Lung (tissue), 11 donors: ENCODE measurements at regions not wholly inside any gene's neighbourhood (a gene's known extent, or its start where the extent isn't known, plus 50 kb on each side); places are given as distances from the start of the nearest gene placed in this dataset.

ENCODE experiments used
- ATAC-seq: fragments of 200-7000 bp; cut with Tn5 transposase; one replicate; pipeline ENCODE4 v1.9.1; 2020; ENCODE audit warnings: moderate number of reproducible peaks; ENCODE audit not compliant: insufficient read depth, low FRiP score
- DNase-seq, 3 donors: peaks; one replicate each; pipeline ENCODE4 v3.0.0-alpha.2; 2013 to 2017
- H3K27ac ChIP-seq, 2 donors: one replicate each; pipeline ENCODE4 v1.5.1; 2013; ENCODE audit warnings: mild to moderate bottlenecking in 2 of 2, moderate library complexity in 2 of 2, control low read depth in 1 of 2, inconsistent platforms in 1 of 2, low read depth in 1 of 2, low read length in 1 of 2
- H3K27me3 ChIP-seq, 3 donors: one replicate each; pipeline ENCODE4 v1.5.1; 2013; ENCODE audit warnings: low read length in 2 of 3; ENCODE audit not compliant: control insufficient read depth in 3 of 3, insufficient read depth in 3 of 3
- H3K36me3 ChIP-seq, 4 donors: one replicate each; pipeline ENCODE4 v1.5.1; 2013; ENCODE audit warnings: low read length in 4 of 4, mild to moderate bottlenecking in 1 of 4, moderate library complexity in 1 of 4; ENCODE audit not compliant: control insufficient read depth in 4 of 4, insufficient read depth in 4 of 4
- H3K4me1 ChIP-seq, 5 donors: one replicate each; pipeline ENCODE4 v1.5.1; 2013; ENCODE audit warnings: low read length in 5 of 5, mild to moderate bottlenecking in 2 of 5, moderate library complexity in 1 of 5; ENCODE audit not compliant: control insufficient read depth in 5 of 5, insufficient read depth in 5 of 5
- H3K4me3 ChIP-seq: one replicate; pipeline ENCODE4 v1.5.1; 2013; ENCODE audit warnings: mild to moderate bottlenecking, control low read depth, moderate library complexity
- H3K9ac ChIP-seq, 2 donors: one replicate each; pipeline ENCODE4 v1.5.1; 2013; ENCODE audit warnings: low read length in 2 of 2, control low read depth in 1 of 2; ENCODE audit not compliant: insufficient read depth in 1 of 2
- H3K9me3 ChIP-seq, 4 donors: one replicate each; pipeline ENCODE4 v1.5.1; 2013; ENCODE audit warnings: low read length in 3 of 4, mild to moderate bottlenecking in 1 of 4, moderate library complexity in 1 of 4; ENCODE audit not compliant: control insufficient read depth in 4 of 4, insufficient read depth in 3 of 4
- CTCF ChIP-seq: IDR thresholded peaks from 2 replicates; pipeline ENCODE4 v1.5.1; 2012; ENCODE audit warnings: mild to moderate bottlenecking; ENCODE audit errors: control extremely low read depth, extremely low read depth
- WGBS, 2 donors: extraction: QIAGEN DNeasy Blood & Tissue Kit; methylation state at CpG; one replicate each; pipeline ENCODE4 v1.1.7; 2013; 5-methylcytosine and 5-hydroxymethylcytosine counted together
- donor health status: control.
- donor health status: control.
- donor health status: Bipolar disorder and iron deficiency.
- donor health status: healthy.
- donor health status: DM: yes; HTN: yes; CAD: no.

GRCh38 chr1:38777464-38777957, 82.1 kb downstream of the RRAGC start:
- Histone ChIP-seq H3K27ac (no peak overlapping the region), H3K27me3 (peaks cover 0 to 9% (median 0%) of the 10 kb centered on the region in 3 donors), H3K36me3 (no peaks in the 10 kb centered on the region), H3K4me3 (no peak overlapping the region), H3K4me1 (peaks cover 0 to 2% (median 0%) of the 10 kb centered on the region in 5 donors), H3K9ac (no peak overlapping the region), H3K9me3 (no peaks in the 10 kb centered on the region)
- ATAC-seq = no peak
- no peak for DNase-seq
- TF ChIP-seq CTCF = no peak
- WGBS, 2 donors = 67 to 71% methylated on average over 6 of the region's 6 CpGs

DNA sequence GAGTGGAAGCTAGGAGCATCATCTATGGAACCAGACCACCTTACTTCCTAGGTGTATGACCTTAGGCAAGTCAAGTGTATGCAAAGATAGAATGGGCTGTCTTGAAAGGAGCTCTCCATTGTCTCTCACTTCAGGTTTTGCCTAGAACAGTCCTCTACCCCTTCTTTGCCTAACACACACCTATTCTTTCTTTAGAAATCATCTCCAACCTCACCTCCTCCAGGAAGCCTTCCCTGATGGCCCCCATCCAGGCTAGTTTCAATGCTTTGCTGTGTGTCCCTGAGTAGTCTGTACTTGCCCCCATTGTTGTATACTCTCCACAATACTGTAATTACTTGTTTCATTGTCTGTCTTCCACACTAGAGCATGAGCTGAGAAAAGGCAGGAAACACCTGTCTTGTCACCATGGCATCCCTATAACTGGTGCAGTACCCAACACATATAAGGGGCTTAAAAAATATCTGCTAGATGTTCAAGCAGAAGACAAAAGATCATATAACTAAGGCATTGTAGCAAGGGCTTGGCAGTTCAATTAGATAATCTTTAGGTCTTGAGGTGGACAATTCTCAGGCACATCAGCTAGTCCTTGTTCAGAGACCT, 83.0 kb downstream of the RRAGC start:
- no peak overlapping the region for H3K4me3 ChIP-seq
- H3K27ac ChIP-seq = no peak overlapping the region
- no peaks in the 10 kb centered on the region for H3K36me3 ChIP-seq
- H3K9me3 ChIP-seq = no peaks in the 10 kb centered on the region
- no peak overlapping the region for H3K9ac ChIP-seq
- TF ChIP-seq CTCF = no peak
- DNase-seq (no peak), ATAC-seq (no peak)
- peaks cover 0 to under 1% (median 0%) of the 10 kb centered on the region in 5 donors for H3K4me1 ChIP-seq
- H3K27me3 ChIP-seq = peaks cover 0 to 5% (median 0%) of the 10 kb centered on the region in 3 donors

DNA sequence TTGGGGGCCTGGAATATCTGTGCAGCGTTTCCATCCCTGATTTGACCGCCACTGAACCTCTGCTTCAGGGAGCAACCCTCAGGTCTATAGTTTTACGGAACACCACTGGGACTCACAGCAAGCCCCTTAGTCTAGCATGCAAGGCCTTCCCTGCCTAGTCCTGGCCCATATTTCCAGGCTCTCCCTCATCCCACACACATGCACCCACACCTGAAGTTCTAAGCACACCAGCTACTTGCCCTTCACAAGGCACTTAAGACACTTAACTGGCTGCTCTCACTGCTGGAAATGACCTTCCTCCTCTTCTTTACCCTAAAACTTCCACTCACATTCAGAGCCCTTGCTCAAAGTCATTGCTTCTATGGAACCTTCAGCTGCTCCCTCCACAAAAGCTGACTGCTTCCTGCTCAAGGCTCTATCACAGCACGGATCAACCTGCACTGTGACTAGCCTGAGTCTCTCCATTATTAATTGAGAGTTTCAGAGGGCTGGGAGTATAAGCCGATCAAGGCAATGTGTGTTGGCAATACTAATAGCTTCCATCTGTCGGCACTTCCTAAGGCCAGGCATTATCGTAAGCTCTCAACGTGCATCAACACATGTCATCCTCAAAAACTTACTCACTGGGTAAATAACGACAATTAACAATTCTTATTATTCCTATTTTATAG, 84.3 kb downstream of the RRAGC start:
- peaks cover 0 to 5% (median 0%) of the 10 kb centered on the region in 3 donors for H3K27me3 ChIP-seq
- no peak overlapping the region for H3K27ac ChIP-seq
- H3K4me3 ChIP-seq = no peak overlapping the region
- no peaks in the 10 kb centered on the region for H3K36me3 ChIP-seq
- H3K9me3 ChIP-seq = no peaks in the 10 kb centered on the region
- DNase-seq = no peak
- WGBS, 2 donors = 87 to 92% methylated on average over 9 of the region's 9 CpGs
- no peak for TF ChIP-seq CTCF
- no peaks in the 10 kb centered on the region for H3K4me1 ChIP-seq
- no peak for ATAC-seq
- H3K9ac ChIP-seq = no peak overlapping the region
